ENCODE measurements at regions not wholly inside any gene's neighbourhood (a gene's known extent, or its start where the extent isn't known, plus 50 kb on each side); places are given as distances from the start of the nearest gene placed in this dataset.

DNA sequence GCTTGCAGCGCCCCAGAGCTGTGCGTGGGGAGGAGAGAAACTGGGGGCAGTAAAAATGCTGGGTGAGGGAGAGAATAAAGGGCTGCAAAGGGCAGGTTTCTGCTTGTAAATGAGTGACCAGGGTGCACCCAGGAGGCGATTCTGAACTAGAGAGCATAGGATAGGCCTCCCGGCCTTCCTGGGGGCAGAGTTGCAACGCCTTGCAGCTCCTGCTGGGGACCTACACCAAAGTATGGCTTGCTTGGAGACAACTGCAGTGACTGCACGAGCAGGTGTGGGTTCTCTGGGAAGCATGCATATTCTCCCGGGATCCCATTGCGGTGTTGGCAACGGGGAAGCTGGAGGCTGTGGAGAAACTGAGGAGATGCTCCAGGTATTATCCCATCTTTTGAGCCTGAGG, 111.6 kb upstream of the SPACA1 start:
- DNase-seq (ENCODE audit: low spot score), result no peak

DNA sequence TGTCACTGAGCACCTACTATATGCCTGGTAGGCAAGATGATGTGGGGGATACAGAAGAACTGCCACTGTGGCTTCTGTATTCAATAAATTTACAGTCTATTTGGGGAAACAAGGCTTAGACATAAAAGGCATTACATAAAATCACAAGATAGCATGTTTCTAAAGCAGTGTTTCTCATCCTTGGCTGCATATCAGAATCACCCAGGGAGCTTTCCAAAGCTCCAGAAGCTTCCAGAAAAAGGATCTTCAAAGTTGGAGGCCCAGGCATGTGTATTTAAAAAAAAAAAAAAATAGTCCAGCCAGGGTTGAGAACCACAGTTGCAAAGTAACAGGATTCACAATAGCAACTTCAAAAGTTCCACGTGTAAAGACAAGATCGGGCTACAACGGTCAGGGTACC, 112.4 kb upstream of the SPACA1 start:
- no peak for DNase-seq (ENCODE audit: low spot score)

DNA sequence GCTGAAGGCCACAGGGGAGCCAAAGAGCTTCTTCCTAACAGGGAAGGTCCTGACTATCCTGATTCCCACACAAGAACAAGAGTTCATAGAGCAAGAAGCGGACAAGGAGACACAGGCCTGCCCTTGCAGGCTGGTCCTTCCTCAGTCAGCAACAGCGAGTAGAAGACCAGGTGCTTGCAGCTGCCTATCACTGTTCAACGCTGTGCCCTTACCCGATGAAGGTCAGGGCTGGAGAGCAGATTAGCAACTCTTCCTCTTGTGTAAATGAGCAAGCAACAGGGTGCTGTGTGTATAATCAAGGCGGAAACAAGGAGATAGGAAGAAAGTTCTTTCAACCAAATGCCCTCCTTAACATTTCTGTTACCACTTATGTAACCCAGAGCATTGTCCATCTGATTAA, 115.3 kb upstream of the SPACA1 start:
- no peak for DNase-seq (ENCODE audit: low spot score)

DNA sequence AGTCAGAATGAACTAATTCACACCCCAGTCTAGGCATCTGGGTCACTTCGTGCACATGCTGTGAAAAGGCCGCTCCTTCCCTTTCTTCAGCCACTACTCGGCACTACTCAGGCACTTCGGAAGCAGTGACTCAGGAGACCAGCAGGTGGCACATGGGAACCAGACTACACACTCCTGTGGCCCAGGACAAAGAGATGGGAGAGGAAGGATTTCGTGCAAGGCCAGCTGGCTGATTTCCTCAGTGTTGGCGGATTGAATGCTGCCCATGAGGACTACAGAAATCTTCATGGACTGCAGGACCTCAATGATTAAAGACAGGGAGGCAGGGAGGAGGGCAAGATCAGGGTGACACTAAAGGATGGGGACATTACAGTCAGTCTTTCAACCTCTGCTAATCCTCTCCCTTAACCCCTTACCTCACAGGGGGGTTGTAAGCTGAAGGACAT, 117.8 kb upstream of the SPACA1 start:
- DNase-seq (ENCODE audit: low spot score), result peak; percentile 83

GRCh38 chr6:87926687-87927086, 121.0 kb upstream of the SPACA1 start:
- DNase-seq (ENCODE audit: low spot score), result no peak

DNA sequence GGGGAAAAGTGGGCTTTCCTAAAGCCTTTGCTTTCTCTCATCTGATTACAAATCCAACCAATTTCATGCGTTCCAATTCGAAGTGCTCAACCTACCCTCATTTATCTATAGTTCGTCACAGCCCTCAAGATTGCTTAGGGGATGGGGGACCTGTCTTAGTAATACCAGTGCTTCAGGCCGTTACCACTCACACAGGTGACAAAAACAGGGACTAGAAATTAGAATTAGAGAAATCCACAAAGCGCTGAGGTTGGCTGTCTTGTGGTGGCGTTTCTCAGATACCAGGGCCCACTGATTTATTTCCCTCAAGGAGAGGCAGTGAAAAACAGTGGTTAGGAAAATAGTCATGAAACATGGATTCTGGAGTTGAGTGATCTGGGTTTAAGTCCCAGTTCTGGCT, 121.6 kb upstream of the SPACA1 start:
- no peak for DNase-seq (ENCODE audit: low spot score)

- no peak for DNase-seq (ENCODE audit: low spot score)
Observed at GRCh38 chr6:87925373-87926060, 122.1 kb upstream of the SPACA1 start.

DNA sequence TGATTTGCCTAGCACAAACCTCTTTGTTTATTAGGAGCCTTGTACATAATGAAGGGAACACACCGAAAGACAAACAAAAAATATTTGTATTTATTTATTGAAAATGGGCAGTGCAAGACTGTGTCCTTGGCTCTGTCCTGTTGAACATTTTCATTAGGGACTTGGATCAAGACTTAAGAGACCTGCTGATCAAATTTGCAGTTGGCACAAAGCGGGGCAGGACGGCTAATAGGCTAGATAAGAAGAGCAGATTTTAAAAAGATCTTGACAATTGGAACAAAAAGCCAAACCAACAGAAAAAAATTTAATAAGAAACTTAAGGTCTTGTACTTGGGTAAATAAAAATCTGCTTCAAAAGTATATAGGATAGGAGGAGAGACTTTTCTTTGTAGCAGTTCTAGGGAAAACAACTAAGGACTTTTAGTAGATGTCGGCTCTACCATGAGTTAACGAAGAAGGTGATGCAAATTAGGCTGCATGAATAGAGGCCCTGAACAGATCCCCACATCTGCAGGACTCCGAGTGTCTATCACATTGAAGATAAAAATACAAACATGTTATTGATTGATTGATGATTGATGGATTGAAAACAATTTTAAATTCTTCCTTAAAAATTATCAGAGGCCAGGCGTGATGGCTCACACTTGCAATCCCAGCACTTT, 124.1 kb upstream of the SPACA1 start:
- DNase-seq (ENCODE audit: low spot score), result no peak

DNA sequence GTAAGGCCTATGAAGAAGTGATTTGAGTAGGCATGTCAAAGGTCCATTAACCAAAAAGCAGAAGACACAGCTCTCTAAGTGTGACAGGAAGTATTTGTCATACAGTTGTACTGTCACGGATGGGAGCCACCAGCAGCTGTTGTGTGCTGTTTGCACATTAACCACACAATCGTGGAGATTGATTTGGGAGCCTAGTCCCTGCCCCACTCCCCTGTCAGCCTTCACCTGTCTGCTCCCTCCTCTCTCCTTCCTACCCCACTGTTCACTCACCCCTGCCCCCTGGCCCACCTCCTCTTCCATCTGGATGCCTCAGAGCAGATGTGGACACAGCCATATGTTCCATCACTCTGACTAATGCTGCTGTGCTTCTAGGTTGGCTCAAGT, 124.7 kb upstream of the SPACA1 start:
- no peak for DNase-seq (ENCODE audit: low spot score)

DNA sequence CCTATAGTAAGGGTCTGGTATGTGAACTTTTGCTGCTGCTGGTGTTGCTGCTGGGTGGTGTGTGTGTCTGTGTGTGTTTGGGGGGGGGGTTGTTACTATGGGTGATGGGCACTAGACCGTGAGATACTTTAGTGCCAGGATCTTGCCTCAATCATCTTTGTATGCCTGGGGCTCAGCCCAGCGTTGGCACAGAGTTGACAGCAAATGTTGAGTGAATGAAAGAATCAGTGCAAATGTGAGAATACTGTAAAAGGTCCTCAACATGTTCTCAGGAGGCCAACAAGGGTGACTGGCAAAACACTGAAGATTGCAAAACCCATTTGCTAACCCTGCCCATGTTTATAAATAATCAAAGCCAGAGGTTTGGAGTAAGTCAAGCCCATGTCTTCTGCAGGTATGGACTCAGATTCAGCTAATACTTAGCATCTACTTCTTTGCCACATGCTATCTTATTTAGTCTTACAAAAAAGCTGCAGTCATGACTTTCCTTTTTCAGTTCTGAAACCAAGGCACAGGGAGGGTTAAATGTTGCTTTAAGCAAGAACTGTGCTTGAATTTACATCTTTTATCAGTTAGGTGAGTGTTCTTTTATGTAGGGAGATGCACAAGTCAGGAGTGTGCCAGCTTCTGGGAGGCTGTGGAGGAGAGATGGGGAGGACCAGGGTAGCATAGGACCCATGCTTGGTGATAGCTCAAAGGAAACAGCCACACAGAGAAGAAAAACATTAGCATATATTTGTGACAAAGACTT, 125.3 kb upstream of the SPACA1 start:
- no peak for DNase-seq (ENCODE audit: low spot score)

- no peak for DNase-seq (ENCODE audit: low spot score)
Observed at GRCh38 chr6:87921034-87921433, 126.6 kb upstream of the SPACA1 start.

- no peak for DNase-seq (ENCODE audit: low spot score)
Observed at GRCh38 chr6:87920245-87920644, 127.4 kb upstream of the SPACA1 start.

- no peak for DNase-seq (ENCODE audit: low spot score)
Observed at GRCh38 chr6:87919416-87919815, 128.2 kb upstream of the SPACA1 start.

DNA sequence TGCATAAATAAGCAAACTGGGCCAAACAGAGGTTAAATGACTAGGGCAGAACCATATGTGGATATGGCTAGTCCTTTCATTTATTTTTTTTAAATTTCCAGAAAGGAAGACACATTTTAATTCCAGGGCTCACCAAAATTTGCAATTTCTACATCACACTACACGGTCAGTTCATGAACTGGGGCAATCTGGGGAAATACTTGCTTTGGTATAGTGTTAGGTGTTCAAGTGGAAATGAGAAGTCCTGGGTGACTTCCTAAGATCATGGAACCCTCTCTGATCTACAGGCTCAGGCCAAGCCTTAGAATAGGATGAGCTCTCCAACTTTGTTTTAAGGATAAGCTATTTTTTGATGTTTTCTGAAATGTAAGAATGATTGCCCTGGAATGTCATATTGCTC, 128.6 kb upstream of the SPACA1 start:
- no peak for DNase-seq (ENCODE audit: low spot score)

DNA sequence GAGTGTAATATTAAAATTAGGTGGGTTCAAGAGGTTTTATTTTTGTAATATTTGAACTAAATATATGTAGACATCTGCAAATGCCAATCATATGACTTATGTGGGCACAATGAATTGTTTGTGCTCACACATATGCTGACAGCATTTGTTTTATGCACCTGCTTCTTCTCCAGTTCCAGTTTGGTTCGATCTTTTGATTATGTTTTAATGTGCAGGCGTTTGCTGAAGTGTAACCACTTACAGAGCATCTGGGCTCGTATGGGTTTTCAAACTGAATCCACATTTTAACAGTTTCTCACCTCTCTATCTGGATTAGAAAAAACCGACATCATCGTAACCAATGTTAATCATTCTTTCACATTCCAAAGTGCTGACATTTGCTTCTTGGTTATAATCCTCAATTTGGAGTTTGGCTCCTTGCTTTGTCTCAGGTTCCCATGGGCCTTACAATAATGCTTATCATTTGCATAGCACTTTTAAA, 129.1 kb upstream of the SPACA1 start:
- DNase-seq (ENCODE audit: low spot score), result no peak

GRCh38 chr6:87917886-87918285, 129.8 kb upstream of the SPACA1 start:
- no peak for DNase-seq (ENCODE audit: low spot score)

- no peak for DNase-seq (ENCODE audit: low spot score)
Observed at GRCh38 chr6:87916446-87916845, 131.2 kb upstream of the SPACA1 start.

GRCh38 chr6:87914637-87915395, 132.8 kb upstream of the SPACA1 start:
- no peak for DNase-seq (ENCODE audit: low spot score)

- no peak for DNase-seq (ENCODE audit: low spot score)
Observed at GRCh38 chr6:87913974-87914373, 133.7 kb upstream of the SPACA1 start.

- no peak for DNase-seq (ENCODE audit: low spot score)
Observed at GRCh38 chr6:87912102-87912501, 135.5 kb upstream of the SPACA1 start.

DNA sequence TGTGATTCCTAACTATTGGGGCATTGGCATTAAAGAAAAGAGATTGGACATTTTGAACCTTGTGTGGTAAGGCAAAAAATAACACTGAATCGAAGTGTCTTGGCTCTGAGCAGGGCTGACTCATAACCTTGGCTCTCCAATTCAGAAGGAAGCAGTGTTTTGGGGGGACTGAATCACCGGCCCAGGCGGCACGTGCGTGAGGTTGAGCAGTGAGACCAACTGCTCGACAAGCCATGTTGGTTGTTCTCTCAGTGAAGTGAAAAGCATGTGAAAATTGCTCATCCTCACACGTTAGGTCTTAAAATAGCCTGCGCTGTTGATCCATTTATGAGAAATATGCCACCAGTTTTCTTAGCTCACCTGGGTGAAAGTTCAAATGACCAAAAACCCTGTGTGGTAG, 137.8 kb upstream of the SPACA1 start:
- DNase-seq (ENCODE audit: low spot score), result peak; percentile 50

All from AG08396 (cell line).